AG04449 (cell line): ENCODE measurements at regions not wholly inside any gene's neighbourhood (a gene's known extent, or its start where the extent isn't known, plus 50 kb on each side); places are given as distances from the start of the nearest gene placed in this dataset.

Experiments
- CTCF ChIA-PET: fragments of 350-600 bp; formaldehyde crosslinking; extraction: SDS; loops from one replicate; lab custom pipeline; 2021; ENCODE audit warnings: antibody characterized with exemption; lab: Yijun Ruan, JAX
- POLR2A ChIA-PET: fragments of 400-600, 350-600 bp; formaldehyde crosslinking; extraction: SDS; loops from one replicate; lab custom pipeline; 2020; ENCODE audit warnings: antibody characterized with exemption, inconsistent platforms; lab: Yijun Ruan, JAX
- DNase-seq: peaks from one replicate; pipeline ENCODE4 v3.0.0-alpha.2; 2010; ENCODE audit warnings: low read depth, low spot score
- H3K4me3 ChIP-seq: 2 replicates; pipeline ENCODE4 v1.5.1; 2011; ENCODE audit warnings: low read depth, mild to moderate bottlenecking, control low read depth, low read length
- CTCF ChIP-seq: IDR thresholded peaks from one replicate; pipeline ENCODE4 v1.5.1; 2011; ENCODE audit warnings: mild to moderate bottlenecking, moderate library complexity, low read length, control low read depth, inconsistent platforms; ENCODE audit not compliant: insufficient read depth; ENCODE audit errors: missing control alignments

DNA sequence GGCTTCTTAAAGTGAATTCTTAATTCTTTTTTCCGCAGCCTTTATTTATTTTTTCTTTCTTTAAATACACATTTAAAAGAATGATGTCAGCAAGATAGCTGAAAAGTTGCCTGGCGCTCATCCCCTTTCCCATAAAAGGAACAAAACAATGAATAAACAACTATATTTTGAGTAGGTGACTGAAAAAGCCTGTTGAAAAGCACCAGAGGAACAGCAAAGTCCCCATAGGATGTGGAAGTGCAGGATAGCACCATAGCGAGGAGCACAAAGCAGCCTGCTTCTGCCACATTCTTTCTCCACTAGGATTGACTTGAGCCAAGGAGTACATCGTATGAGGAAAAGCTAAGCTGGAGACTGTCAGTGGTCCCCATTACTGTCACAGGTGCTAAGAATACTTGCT is 754.9 kb downstream of the SQOR start:
- ChIA-PET CTCF (no interaction called here), POLR2A (no interaction called here)
- no peak overlapping the region for H3K4me3 ChIP-seq
- no peak for TF ChIP-seq CTCF
- DNase-seq = no peak

- POLR2A ChIA-PET = no interaction called here
- CTCF ChIA-PET = no interaction called here
- no peak for DNase-seq
- no peak overlapping the region for H3K4me3 ChIP-seq
- TF ChIP-seq CTCF = no peak
Observed at GRCh38 chr15:46394463-46394862, 759.6 kb downstream of the SQOR start.

DNA sequence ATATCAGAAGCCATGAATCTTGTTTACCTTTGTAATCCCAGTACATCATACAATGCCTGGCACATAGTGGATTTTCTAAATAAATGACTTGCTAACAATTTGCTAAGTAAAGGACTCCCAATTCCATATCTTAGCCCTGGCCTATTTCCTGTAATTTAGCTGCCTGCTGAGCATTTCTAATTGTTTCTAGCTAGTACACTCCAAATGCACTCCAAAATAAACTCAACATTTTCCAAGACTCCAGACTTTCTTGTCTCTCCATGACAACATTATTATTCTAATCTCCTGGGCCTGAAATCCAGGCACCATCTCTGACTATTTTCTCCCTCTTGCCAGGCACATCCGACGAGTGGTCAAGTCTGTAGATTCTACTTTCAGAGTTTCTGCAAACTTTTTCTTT is 773.5 kb downstream of the SQOR start:
- no peak overlapping the region for H3K4me3 ChIP-seq
- ChIA-PET POLR2A (no interaction called here), CTCF (no interaction called here)
- no peak for DNase-seq
- no peak for TF ChIP-seq CTCF

GRCh38 chr15:46409841-46410301 is 775.0 kb downstream of the SQOR start:
- CTCF ChIA-PET = no interaction called here
- no peak for TF ChIP-seq CTCF
- POLR2A ChIA-PET = no interaction called here
- no peak for DNase-seq
- H3K4me3 ChIP-seq = no peak overlapping the region

DNA sequence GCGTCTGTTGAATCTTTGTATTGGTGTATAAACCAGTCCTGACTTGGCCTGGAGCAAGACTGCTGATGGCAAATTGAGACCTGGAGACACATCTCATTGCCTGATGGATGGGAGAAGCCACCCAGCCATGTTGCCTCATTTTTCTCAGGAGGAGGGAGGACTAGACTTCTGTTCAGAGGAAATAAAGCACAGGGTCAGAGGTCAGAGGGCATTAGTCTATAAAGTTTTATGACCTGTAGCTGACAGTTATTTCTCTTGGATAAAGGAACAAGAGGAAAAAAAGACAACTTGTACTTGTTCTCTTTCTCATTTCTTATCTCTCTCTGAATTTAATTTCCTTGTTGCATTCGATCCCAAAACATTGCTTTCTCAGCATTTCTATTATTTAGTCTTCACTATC is 775.9 kb downstream of the SQOR start:
- CTCF ChIA-PET = no interaction called here
- no peak for DNase-seq
- no peak overlapping the region for H3K4me3 ChIP-seq
- no peak for TF ChIP-seq CTCF
- POLR2A ChIA-PET = no interaction called here

DNA sequence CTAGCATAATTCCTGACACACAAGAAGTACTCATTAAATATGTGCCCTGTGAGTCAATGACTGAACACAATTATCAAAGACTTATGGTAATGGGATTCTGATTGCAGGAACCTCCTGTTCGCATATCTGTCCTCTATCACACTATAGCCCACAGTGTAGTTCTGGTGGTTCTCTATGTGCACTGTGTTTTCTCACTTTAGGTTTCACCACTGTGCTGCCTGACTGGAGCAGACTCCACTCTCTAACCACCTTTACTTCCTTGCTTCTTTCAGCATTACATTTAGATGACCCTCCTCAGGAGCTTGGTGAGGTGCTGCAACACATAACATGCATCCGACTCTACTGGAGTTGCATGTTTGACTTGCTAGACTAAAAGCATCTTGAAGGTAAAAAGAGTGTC is 777.1 kb downstream of the SQOR start:
- no peak overlapping the region for H3K4me3 ChIP-seq
- TF ChIP-seq CTCF = no peak
- POLR2A ChIA-PET = no interaction called here
- CTCF ChIA-PET = no interaction called here
- DNase-seq = no peak
